IPS DF 4.7 (cell line): ENCODE measurements at regions not wholly inside any gene's neighbourhood (a gene's known extent, or its start where the extent isn't known, plus 50 kb on each side); places are given as distances from the start of the nearest gene placed in this dataset.
"Not testable (repeated sequence)": the region's sequence is repeated elsewhere in the genome, so short reads cannot be mapped to it uniquely, and the experiment has no call there.

ENCODE experiments used
- DNase-seq: peaks from one replicate; pipeline ENCODE4 v3.0.0-alpha.2; 2013; ENCODE audit warnings: low spot score; ENCODE audit errors: extremely low read depth

- DNase-seq, result no peak
These were observed 136.7 kb upstream of the HS3ST2 start for GRCh38 chr16:22677024-22677830.

DNA sequence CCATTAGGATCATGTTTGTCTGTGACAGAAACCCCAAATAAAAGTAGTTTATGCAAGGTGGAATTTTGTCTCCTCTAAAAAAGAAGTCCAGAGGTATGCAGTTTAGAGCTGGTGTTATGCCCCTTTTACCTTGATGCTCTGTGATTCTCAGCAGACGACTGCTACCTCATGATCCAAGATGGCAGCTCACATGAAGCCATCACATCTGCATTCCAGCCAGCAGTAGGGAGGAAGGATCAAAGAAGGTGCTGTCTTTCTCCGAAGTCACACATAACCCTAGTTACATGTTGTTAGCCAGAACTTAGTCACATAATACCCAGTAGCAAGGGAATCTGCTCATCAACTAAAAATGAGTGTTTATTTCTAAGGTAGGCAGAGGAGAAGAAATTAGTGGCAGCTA is 135.7 kb upstream of the HS3ST2 start:
- DNase-seq, result no peak

GRCh38 chr16:22681554-22682291 is 132.2 kb upstream of the HS3ST2 start:
- DNase-seq, result no peak

GRCh38 chr16:22683258-22683657 is 130.7 kb upstream of the HS3ST2 start:
- DNase-seq, result no peak

- DNase-seq, result no peak
These were observed 130.0 kb upstream of the HS3ST2 start for GRCh38 chr16:22683730-22684573.

GRCh38 chr16:22684574-22685458 is 129.1 kb upstream of the HS3ST2 start:
- DNase-seq, result no peak

DNA sequence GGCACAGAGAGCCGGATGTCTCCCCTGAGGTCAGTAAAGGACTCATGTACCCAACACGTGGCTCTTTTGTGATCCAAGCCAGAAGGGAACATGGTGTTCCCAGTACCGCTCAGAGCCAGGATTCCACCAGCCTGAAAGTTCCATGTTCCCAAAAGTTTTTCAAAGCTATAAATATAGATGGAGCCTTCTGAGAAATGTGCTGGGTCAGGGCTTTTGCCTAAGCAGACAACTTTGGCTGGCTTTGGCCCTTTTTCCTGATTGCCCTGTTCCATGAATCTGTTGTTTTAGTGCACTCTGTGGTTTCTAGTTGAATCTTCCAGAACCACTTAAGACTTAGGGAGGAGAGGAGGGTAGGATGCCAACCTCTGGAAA is 128.5 kb upstream of the HS3ST2 start:
- DNase-seq, result no peak

GRCh38 chr16:22687031-22687530 is 126.9 kb upstream of the HS3ST2 start:
- DNase-seq, result no peak

DNA sequence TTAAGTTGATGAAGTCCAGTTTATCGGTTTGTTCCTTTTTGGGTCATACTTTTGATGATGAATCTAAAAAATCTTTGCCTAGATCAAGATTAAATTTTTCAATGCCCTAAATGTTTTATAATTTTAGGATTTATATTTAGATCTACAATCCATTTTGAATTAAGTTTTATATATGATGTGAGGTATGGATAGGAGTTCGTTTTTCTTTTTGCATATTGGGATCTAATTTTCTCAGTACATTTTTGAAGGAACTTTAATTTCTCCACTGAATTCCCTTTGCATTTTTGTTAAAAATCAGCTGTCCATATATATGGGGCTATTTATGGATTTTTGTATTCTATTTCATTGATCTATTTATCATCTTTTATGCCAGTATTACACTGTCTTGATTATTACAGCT is 125.5 kb upstream of the HS3ST2 start:
- DNase-seq, result no peak

DNA sequence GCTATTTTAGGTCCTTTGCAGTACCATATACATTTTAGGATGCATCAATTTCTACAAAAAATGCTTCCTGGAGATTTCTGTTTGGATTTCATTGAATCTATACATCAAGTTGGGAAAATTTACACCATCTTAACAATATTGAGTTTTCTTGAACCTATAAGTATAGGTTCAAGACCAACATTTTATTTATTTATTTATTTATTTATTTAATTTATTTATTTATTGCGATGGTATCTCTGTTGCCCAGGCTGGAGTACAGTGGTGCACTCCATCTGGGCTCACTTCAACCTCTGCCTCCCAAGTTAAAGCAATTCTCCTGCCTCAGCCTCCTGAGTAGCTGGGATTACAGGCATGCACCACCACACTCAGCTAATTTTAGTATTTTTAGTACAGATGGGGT is 125.0 kb upstream of the HS3ST2 start:
- no peak for DNase-seq

DNA sequence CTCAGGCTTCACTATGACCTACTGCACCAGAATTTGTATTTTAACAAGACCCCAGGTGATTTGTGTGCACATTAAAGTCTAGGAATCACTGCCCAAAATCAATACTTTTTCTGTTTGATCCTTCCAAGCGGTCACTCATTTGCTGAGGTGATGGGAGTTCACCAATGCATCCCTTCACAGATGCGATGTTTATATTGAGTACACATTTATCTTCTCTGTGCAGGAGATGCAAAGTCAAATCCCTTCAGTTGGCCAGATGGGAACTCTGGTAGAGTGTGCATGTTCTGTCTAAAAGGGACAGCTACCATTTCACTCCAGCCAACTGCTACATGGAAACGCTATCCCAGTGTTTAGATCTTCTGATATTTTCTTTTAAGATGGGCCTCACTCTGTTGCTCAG is 122.6 kb upstream of the HS3ST2 start:
- DNase-seq, result no peak

DNA sequence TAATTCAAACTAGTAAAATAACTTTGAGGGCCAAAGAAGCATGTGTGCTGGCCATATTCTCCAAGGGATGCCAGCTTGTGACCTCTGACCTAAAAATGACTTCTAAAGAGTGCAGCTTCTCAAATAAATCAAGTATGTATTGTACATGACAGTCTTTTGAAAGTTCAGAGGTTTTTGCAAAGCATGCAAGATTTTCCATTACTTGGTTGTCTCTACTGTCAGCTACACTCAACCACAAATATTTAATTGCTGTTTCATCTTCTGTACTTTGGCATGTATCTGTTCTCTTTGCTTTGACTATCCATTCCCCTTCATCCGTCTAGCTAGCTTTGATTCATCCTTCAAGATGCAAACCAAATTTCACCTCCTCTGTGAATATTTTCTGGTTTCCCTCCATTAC is 121.9 kb upstream of the HS3ST2 start:
- DNase-seq, result no peak

DNA sequence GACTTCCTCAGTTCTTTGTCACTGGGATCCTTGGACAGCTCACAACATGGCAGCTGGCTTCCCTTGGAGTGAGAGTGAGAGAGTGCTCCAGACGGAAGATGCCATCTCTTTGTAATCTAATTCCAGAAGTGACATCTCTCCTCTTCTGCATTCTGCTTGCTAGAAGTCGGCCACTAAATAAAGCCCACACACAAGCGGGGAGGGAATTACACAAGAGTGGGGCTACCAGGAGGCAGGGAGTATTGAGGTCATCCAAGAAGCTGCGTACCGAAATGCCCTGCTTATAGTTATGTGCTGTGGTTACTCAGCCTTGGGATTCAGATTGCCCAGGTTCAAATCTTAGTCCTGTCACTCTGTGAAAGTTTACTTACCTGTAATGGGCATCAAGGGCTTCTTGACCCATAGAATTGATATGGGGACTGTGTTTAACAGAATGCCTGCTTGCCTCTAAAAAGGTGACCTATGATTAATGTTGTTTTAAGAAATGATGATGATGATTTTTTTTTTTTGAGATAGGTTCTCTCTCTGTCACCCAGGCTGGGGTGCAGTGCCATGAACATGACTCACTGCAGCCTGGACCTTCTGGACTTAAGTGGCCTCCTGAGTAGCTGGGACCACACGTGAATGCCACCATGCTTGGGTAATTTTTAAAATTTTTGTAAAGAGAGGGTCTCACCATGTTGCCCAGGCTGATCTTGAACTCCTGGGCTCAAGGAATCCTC is 120.9 kb upstream of the HS3ST2 start:
- DNase-seq, result no peak

DNA sequence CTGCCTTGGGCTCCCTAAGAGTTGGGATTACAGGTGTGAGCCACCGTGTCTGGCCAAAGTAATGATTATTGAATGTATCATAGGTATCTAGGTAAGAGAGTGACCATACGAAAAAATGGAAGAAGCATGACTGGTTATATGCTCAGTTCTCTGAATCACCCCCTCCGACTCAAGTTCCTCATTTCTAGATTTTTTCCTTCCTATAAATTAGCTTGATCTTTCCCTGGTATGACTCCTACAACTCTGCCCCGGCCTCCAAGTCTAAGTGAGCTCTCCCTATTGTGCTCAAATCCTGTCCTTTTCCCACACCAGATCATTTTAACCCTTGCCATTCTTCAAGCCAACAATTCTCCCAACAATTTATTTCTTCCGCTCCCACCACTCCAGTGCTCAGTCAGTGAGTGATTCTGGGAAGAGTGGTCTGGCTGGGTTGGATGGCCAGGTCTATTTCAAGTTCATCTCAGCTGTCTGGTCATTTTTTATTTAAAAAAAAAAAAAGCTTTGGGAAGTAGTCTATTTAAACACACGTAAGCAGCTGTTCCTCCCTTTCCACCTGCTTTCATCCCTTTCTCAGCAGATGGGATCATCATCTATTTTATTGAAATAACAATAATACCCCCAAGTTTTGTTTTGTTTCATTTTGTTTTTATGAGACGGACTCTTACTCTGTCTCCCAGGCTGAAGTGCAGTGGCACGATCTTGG is 120.2 kb upstream of the HS3ST2 start:
- DNase-seq, result no peak

DNA sequence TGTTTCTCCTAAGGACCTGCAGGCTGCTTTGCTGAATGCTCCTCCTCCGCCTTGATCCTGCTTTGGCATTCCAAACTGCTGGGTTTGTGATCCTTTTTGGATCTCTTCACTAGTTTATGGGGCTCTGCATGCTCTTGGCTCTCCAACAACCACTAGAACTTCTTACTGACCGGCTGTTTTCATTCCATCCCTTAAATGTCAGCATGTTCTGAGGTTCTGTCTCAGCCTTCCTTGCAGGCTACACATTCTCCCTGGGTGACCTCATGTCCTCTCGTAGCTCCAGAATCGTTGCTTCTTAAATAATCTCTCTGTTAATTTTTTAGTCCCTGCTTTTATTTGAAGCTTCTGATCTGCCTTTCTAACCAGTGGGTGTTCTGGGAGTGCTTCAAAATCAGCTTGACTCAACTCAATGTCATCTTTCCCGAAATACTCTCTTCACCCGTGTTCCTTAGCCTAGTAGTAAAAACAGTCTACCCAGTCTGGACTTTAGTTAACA is 119.0 kb upstream of the HS3ST2 start:
- DNase-seq, result no peak

DNA sequence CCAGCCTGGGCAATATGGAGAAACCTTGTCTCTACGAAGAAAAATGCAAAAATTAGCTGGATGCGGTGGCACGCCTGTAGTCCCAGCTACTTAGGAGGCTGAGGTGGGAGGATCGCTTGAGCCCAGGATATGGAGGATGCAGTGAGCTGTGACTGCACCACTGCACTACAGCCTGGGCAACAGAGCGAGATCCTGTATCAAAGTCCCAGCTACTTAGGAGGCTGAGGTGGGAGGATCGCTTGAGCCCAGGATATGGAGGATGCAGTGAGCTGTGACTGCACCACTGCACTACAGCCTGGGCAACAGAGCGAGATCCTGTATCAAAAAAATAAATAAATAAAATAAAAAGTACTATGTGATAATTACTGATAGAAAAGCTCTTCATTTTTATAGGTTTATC is 118.2 kb upstream of the HS3ST2 start:
- not testable (repeated sequence) for DNase-seq

DNA sequence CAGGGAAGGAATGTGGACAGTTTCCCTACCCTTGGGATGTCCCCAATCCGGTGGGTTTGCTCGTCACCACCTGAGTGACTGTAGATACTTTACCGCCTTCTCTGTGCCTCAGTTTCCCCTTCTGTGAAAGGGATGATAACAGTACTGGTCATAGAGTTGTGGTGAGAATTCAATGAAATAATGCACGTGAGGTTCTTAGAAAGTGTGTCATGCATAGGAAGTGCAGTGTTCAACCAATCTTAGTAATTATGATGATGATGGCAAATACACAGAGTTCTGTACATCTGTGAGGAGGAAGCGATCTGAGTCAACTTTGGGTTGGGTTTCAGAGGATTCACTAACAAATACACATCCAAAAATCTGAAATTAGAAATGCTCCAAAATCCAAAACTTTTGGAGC is 114.6 kb upstream of the HS3ST2 start:
- DNase-seq, result no peak

DNA sequence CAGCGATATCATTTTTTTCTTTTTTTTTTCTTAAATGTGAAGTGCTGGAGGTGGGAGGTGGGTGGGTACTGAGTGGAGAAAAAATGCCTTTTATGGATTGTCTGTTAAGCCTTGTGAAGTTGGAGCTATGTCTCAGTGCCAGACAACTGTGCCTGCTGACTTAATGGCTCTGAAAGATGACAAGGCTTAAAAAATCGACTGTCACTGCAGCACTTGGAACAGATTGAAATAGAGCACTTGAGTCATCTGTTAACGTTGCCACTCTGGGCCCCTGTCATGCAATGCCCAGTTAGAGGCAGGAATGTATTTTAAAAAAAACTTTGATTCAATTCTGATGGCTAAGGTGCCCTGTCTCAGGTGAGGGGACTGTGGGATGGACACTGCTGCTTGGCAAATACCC is 108.2 kb upstream of the HS3ST2 start:
- no peak for DNase-seq

GRCh38 chr16:22710326-22710725 is 103.6 kb upstream of the HS3ST2 start:
- no peak for DNase-seq
